Suppressor macrophage treated with lipopolysaccharide for 4 hours (primary cell): ENCODE measurements at regions not wholly inside any gene's neighbourhood (a gene's known extent, or its start where the extent isn't known, plus 50 kb on each side); places are given as distances from the start of the nearest gene placed in this dataset.
"Not testable (repeated sequence)": the region's sequence is repeated elsewhere in the genome, so short reads cannot be mapped to it uniquely, and the experiment has no call there.

Source experiments
- DNase-seq: peaks from one replicate; pipeline ENCODE4 v3.0.0-alpha.2; 2020

- DNase-seq = no peak
Observed at GRCh38 chr2:18065249-18065648, 186.8 kb downstream of the KCNS3 start.

DNA sequence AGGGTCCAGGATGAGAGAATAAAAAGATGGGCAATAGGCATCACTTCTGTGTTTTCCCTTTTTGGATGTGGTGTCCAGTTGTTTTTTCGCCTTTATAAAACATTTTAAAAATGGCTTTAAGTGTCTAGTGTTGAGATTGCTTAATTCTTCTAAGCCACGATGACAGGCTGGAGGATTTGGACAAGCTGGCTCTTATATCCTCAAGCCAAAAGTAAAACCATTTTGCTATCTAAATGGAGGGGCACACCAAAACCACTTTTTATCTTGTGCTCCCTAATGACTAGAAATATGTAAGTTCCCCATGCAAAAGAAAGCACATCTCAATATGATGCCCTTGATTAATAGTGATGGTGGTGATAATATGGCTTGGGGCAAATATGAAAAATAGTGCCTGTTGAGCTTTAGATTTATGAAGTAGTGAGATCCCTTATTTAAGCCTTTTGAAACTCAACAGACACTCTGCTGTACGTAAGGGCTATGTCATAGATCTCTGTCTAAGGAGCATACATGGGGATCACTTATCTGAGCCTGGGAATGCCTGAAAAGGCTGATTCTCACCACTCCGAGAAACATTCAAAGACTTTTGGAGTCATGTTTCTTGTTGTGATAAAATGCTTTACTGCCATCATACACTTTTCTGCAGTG is 185.5 kb downstream of the KCNS3 start:
- no peak for DNase-seq

GRCh38 chr2:18062892-18063291 is 184.4 kb downstream of the KCNS3 start:
- no peak for DNase-seq

DNA sequence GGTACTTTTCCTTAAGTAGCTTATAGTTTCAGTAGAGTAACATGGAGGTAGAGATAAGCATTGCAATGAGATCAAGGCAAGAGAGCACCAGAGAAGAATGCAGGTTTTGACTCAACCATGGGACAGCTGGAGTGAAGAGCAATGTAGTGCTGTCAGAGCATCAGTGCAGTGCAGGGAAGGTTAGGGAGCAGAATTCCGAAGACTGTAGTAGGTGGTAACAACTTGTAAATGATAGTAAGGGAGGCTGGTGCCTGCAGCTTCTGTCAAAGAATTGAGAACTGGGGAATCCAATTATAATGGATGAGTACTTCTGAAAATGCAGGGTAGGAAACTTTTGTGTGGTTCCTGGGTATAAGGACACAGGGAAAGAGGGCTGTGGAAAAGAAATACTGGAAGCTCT is 183.2 kb downstream of the KCNS3 start:
- no peak for DNase-seq

GRCh38 chr2:18057657-18058056 is 179.2 kb downstream of the KCNS3 start:
- no peak for DNase-seq

DNA sequence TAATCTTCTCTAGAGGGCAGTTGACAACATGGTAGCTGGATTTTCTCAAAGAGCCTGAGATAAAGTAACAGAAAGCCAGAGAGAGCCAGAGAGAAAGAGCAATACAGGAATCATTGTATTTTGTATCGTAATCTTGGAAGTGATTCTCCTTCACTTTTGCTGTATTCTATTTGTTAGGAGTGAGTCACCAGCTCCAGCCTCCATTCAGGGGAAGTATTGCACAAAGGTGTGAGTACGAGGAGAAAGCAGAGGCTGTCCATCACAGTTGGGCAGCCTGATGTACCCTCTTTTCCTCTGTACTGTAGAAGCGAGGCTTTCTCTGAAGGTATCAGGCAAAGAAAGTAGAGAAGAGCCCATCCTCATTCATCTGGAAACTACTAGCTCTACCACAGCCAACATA is 176.8 kb downstream of the KCNS3 start:
- DNase-seq = no peak

- no peak for DNase-seq
Observed at GRCh38 chr2:18050001-18050400, 171.5 kb downstream of the KCNS3 start.

GRCh38 chr2:18049325-18049724 is 170.9 kb downstream of the KCNS3 start:
- no peak for DNase-seq

DNA sequence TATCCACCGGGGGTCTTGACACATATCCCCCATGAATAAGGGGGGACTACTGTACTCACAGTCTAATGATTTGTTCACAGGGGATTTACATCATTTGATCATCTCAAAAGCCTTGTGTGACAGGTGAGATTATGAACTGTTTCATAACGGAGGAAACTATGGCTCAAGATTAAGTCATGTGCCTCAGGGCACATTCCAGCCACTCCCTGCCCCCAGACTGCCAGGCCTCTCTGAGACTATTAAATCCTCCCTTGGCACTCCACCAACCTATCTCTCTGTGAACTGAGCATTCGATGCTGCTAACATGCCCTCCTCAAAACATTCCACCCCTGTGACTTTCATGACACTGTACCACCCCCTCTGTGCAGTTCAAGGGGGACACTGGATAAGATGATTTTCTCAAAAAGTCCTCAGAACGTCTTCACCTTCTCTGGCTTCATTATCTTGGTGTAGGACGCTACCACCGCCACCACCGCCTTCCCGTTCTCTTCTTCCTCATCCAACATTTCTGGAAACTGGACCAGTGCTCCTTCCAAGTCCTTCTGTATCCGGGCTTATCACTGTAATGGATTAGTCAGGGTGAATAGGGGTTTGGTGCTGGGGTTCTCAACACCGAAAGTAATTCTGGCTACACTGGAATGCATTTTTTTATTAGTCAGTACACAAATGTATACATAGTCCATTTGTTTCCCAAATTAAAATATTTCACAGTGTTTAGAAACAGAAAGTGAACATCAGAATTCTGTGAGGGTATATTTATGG is 169.6 kb downstream of the KCNS3 start:
- no peak for DNase-seq

DNA sequence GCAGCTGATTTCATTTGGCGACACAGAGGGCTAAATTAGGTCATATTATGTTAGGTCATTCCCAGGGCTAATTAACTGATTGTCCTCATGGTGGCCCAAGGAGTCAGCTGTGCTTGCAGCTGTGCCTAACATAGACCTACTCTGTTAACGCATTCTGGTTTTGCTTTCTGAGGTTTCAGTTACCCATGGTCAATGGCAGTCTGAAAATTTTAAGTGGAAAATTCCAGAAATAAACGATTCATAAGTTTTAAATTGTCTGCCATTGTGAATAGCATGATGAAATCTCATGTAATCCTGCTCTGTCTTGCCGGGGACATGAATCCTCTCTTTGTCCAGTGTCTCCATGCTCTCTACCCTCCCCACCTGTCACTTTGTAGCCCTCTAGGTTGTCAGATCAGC is 168.7 kb downstream of the KCNS3 start:
- DNase-seq = no peak

DNA sequence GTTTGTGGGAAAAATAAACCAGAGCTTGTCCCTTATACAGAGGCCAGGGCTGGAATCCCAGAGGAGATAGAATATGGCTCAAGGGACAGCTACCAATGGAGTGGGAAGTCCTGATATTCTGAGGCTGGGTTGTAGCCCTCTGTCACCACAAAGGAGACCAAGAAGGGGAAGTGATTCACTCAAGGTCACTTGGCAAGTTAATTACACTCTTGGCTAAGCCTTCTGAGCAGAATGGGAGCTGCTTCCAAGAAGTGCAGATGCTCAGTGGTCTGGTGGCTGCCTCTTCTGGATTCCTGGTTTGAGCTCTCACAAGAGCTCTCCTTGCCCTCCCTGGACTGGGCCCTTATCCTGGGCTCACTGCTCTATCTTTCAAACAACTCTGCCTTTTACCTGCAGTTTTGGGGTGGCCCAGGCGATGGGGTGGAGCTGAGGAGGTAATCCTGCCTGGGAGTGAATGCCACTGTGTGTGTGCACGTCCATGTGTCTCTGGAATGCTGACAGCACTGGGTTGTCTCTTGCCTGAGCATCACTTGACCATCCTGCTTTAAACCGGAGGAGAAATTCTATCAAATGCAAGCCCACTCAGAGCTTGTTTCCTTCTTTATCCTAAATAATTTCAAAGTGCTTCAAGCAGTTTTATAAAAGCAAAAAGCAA is 168.2 kb downstream of the KCNS3 start:
- peak; percentile 3 for DNase-seq

GRCh38 chr2:18046017-18046416 is 167.6 kb downstream of the KCNS3 start:
- no peak for DNase-seq

DNA sequence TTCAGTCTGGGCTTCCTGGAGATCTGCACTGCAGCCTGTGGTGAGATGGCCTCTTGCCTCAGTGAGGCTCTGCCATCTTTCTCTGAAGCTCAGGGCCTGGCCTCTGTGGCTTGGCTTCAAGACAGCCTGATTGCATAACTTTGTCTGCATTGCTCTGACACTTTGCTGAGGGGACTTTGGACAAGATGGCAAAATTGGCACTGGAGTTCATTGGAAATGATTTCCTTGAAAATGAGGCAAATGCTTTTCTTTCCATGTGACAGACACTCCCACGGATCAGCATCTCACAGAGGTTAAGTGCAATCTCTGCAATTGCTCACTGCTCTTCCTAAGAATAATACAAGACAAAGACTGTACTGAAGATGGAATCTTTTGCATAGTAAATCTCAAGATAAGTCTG is 166.8 kb downstream of the KCNS3 start:
- DNase-seq = no peak

DNA sequence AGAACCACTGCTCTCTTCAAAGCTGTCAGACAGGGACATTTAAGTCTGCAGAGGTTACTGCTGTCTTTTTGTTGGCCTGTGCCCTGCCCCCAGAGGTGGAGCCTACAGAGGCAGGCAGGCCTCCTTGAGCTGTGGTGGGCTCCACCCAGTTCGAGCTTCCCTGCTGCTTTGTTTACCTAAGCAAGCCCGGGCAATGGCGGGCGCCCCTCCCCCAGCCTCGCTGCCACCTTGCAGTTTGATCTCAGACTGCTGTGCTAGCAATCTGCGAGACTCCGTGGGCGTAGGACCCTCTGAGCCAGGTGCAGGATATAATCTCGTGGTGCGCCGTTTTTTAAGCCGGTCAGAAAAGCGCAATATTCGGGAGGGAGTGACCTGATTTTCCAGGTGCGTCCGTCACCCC is 138.9 kb downstream of the KCNS3 start:
- not testable (repeated sequence) for DNase-seq

GRCh38 chr2:18009891-18010290 is 131.4 kb downstream of the KCNS3 start:
- no peak for DNase-seq

DNA sequence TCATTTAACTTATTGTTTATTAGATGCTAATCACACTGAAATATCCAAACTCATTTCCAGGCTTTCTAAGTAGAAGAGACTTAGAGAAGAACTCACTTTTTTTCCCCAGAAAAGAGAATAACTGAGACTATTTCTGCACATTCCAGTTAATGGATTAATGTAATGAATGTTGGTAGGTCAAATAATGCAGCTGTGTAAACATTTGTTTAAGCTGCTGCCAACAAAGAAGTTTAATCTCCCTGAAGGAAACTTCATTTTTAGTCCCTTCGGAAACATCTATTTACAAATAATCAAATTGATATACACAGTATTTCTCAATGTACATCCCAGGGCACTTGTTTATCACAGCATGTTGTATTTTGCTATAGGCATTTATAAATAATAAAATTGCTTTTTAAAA is 126.9 kb downstream of the KCNS3 start:
- no peak for DNase-seq

- DNase-seq = no peak
Observed at GRCh38 chr2:18001671-18002070, 123.2 kb downstream of the KCNS3 start.

GRCh38 chr2:17996978-17997377 is 118.5 kb downstream of the KCNS3 start:
- no peak for DNase-seq

DNA sequence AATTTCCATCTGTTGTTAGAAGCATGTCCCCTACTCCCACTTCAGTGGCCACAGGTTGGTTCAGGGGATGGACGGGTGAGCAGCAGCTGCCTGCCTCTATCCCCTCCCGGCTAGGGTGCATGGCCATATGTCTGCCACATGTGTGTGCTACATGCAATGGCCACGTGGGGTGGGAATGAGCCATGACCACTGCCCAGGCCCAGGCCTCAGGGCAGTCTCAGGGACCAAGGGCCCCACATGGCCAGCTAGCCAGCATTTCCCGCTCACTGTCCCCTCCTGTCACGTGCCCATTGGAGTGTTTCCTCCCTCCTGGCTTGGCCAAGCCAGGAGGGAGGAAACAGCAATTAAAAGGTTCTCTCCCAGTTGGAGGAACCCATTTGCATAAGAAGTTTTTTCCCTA is 117.1 kb downstream of the KCNS3 start:
- no peak for DNase-seq
